Right forelimb (tissue), 1 donor: ENCODE measurements at regions not wholly inside any gene's neighbourhood (a gene's known extent, or its start where the extent isn't known, plus 50 kb on each side); places are given as distances from the start of the nearest gene placed in this dataset.
"Not testable (repeated sequence)": the region's sequence is repeated elsewhere in the genome, so short reads cannot be mapped to it uniquely, and the experiment has no call there.

Experiments used
- DNase-seq: peaks from one replicate; pipeline ENCODE4 v3.0.0-alpha.2; 2018

- DNase-seq = no peak
These were observed 54.7 kb upstream of the ARSJ start for GRCh38 chr4:114034189-114034588.

GRCh38 chr4:114036426-114036825 is 57.0 kb upstream of the ARSJ start:
- DNase-seq = no peak

- DNase-seq = no peak
These were observed 57.4 kb upstream of the ARSJ start for GRCh38 chr4:114036864-114037263.

GRCh38 chr4:114037988-114038387 is 58.5 kb upstream of the ARSJ start:
- DNase-seq = no peak

- DNase-seq = no peak
These were observed 59.4 kb upstream of the ARSJ start for GRCh38 chr4:114038762-114039387.

GRCh38 chr4:114040319-114041116 is 61.1 kb upstream of the ARSJ start:
- DNase-seq = no peak

GRCh38 chr4:114041117-114041475 is 61.6 kb upstream of the ARSJ start:
- no peak for DNase-seq

- DNase-seq = no peak
These were observed 63.7 kb upstream of the ARSJ start for GRCh38 chr4:114043116-114043515.

- not testable (repeated sequence) for DNase-seq
These were observed 64.9 kb upstream of the ARSJ start for GRCh38 chr4:114044351-114044750.

GRCh38 chr4:114046331-114046730 is 66.9 kb upstream of the ARSJ start:
- no peak for DNase-seq

- not testable (repeated sequence) for DNase-seq
These were observed 68.7 kb upstream of the ARSJ start for GRCh38 chr4:114048154-114048553.

GRCh38 chr4:114052227-114052626 is 72.8 kb upstream of the ARSJ start:
- DNase-seq = no peak

GRCh38 chr4:114056599-114056998 is 77.2 kb upstream of the ARSJ start:
- DNase-seq = no peak

GRCh38 chr4:114057746-114058145 is 78.3 kb upstream of the ARSJ start:
- no peak for DNase-seq

GRCh38 chr4:114062499-114062898 is 83.1 kb upstream of the ARSJ start:
- DNase-seq = no peak

- no peak for DNase-seq
These were observed 93.3 kb upstream of the ARSJ start for GRCh38 chr4:114072781-114073180.

GRCh38 chr4:114076899-114077570 is 97.6 kb upstream of the ARSJ start:
- no peak for DNase-seq

- DNase-seq = no peak
These were observed 98.2 kb upstream of the ARSJ start for GRCh38 chr4:114077610-114078009.

- no peak for DNase-seq
These were observed 99.2 kb upstream of the ARSJ start for GRCh38 chr4:114078636-114079035.

- no peak for DNase-seq
These were observed 102.3 kb upstream of the ARSJ start for GRCh38 chr4:114081783-114082182.

GRCh38 chr4:114082348-114082747 is 102.9 kb upstream of the ARSJ start:
- no peak for DNase-seq

GRCh38 chr4:114085611-114086345 is 106.3 kb upstream of the ARSJ start:
- DNase-seq = no peak

GRCh38 chr4:114087596-114088230 is 108.3 kb upstream of the ARSJ start:
- DNase-seq = no peak
